ENCODE measurements at regions not wholly inside any gene's neighbourhood (a gene's known extent, or its start where the extent isn't known, plus 50 kb on each side); places are given as distances from the start of the nearest gene placed in this dataset.

- TF ChIP-seq CHD7 (IDR thresholded peaks at IDR 0.05; ENCODE audit: insufficient replicate concordance, low read length) (peak; percentile 38), PHF8 (conservative IDR thresholded peaks at IDR 0.05; ENCODE audit: low read depth, low read length) (no peak), RAD21 (IDR thresholded peaks at IDR 0.05 in 1 of 2, conservative IDR thresholded peaks at IDR 0.05 in 1 of 2; ENCODE audit: low read depth in 2 of 2, low read length in 2 of 2) (peak; percentile 94 to 97)
These were observed 443.4 kb upstream of the MMS22L start (continued) for GRCh38 chr6:97726378-97726777.
